Endodermal cell (in vitro differentiated cells): ENCODE measurements at regions not wholly inside any gene's neighbourhood (a gene's known extent, or its start where the extent isn't known, plus 50 kb on each side); places are given as distances from the start of the nearest gene placed in this dataset.

Experiments used
- DNase-seq: peaks from one replicate; pipeline ENCODE4 v3.0.0-alpha.2; 2017
- H3K27ac ChIP-seq: 2 replicates; pipeline ENCODE4 v1.5.1; 2013; ENCODE audit warnings: mild to moderate bottlenecking, low read depth, low read length, moderate library complexity
- H3K27me3 ChIP-seq: 2 replicates; pipeline ENCODE4 v1.6.1; 2013; ENCODE audit warnings: mild to moderate bottlenecking, low read length, moderate library complexity; ENCODE audit not compliant: insufficient read depth, control insufficient read depth, poor library complexity, severe bottlenecking
- H3K36me3 ChIP-seq: 2 replicates; pipeline ENCODE4 v1.7.0; 2013; ENCODE audit warnings: mild to moderate bottlenecking, low read length, moderate library complexity; ENCODE audit not compliant: control insufficient read depth, insufficient read depth
- H3K4me1 ChIP-seq: one replicate; pipeline ENCODE4 v1.7.0; 2013; ENCODE audit warnings: low read length; ENCODE audit not compliant: control insufficient read depth, insufficient read depth
- H3K4me3 ChIP-seq: 2 replicates; pipeline ENCODE4 v1.5.1; 2013; ENCODE audit warnings: mild to moderate bottlenecking, low read length, moderate library complexity
- H3K9ac ChIP-seq: 2 replicates; pipeline ENCODE4 v1.6.1; 2013; ENCODE audit warnings: mild to moderate bottlenecking, low read length, moderate library complexity; ENCODE audit not compliant: poor library complexity, severe bottlenecking; ENCODE audit errors: extremely low read depth
- H3K9me3 ChIP-seq: 2 replicates; pipeline ENCODE4 v1.6.1; 2013; ENCODE audit warnings: mild to moderate bottlenecking, low read length, moderate library complexity; ENCODE audit not compliant: control insufficient read depth
- H3K27ac Mint-ChIP-seq: 2 replicates; pipeline ENCODE4 v1.8.0; 2020; ENCODE audit warnings: mixed read lengths
- H3K27me3 Mint-ChIP-seq: 2 replicates; pipeline ENCODE4 v1.8.0; 2021; ENCODE audit warnings: mild to moderate bottlenecking, mixed read lengths; ENCODE audit not compliant: insufficient read depth
- H3K36me3 Mint-ChIP-seq: 2 replicates; pipeline ENCODE4 v1.8.0; 2020; ENCODE audit warnings: low read depth, mixed read lengths
- H3K4me1 Mint-ChIP-seq: 2 replicates; pipeline ENCODE4 v1.8.0; 2020; ENCODE audit warnings: mixed read lengths
- H3K4me3 Mint-ChIP-seq: 2 replicates; pipeline ENCODE4 v1.8.0; 2020; ENCODE audit warnings: mild to moderate bottlenecking, moderate library complexity, mixed read lengths
- H3K9me3 Mint-ChIP-seq: 2 replicates; pipeline ENCODE4 v1.8.0; 2020; ENCODE audit warnings: mild to moderate bottlenecking, mixed read lengths
- CTCF ChIP-seq: fragments of 200-600 bp; sonication (generic); conservative IDR thresholded peaks from 2 replicates; pipeline ENCODE4 v1.5.0; 2021; ENCODE audit warnings: antibody characterized with exemption, mild to moderate bottlenecking
- WGBS, 2 experiments: methylation state at CpG; one replicate each; pipeline versions ENCODE4 v1.1.5 to v1.1.7; 2013; ENCODE audit warnings: missing lambda C conversion rate in 2 of 2, mixed read lengths in 1 of 2; ENCODE audit not compliant: insufficient coverage in 1 of 2, insufficient read length in 1 of 2; 5-methylcytosine and 5-hydroxymethylcytosine counted together

GRCh38 chr7:7108931-7109330, 73.4 kb upstream of the C1GALT1 start:
- Mint-ChIP-seq H3K4me1 (peaks cover 28% of the 10 kb centered on the region), H3K27me3 (no peaks in the 10 kb centered on the region), H3K9me3 (peaks cover 35% of the 10 kb centered on the region), H3K4me3 (no peak overlapping the region), H3K36me3 (peaks cover 3% of the 10 kb centered on the region), H3K27ac (no peak overlapping the region)
- H3K27me3 ChIP-seq: no peaks in the 10 kb centered on the region
- peaks cover 56% of the 10 kb centered on the region for H3K9me3 ChIP-seq
- no peaks in the 10 kb centered on the region for H3K4me1 ChIP-seq
- peak overlapping the region; percentile 42 for H3K4me3 ChIP-seq
- no peak overlapping the region for H3K27ac ChIP-seq
- no peak for TF ChIP-seq CTCF
- DNase-seq: no peak
- H3K9ac ChIP-seq: no peak overlapping the region
- 90 to 100% methylated on average over 1 of the region's 1 CpG for WGBS, 2 experiments
- no peaks in the 10 kb centered on the region for H3K36me3 ChIP-seq

GRCh38 chr7:7109934-7110333, 72.4 kb upstream of the C1GALT1 start:
- Histone ChIP-seq H3K36me3 (no peaks in the 10 kb centered on the region), H3K4me3 (no peak overlapping the region), H3K4me1 (no peaks in the 10 kb centered on the region), H3K9ac (no peak overlapping the region), H3K27ac (no peak overlapping the region), H3K27me3 (no peaks in the 10 kb centered on the region), H3K9me3 (peaks cover 56% of the 10 kb centered on the region)
- DNase-seq: no peak
- Mint-ChIP-seq H3K27me3 (no peaks in the 10 kb centered on the region), H3K36me3 (peaks cover 3% of the 10 kb centered on the region), H3K4me1 (peaks cover 27% of the 10 kb centered on the region), H3K4me3 (no peak overlapping the region), H3K27ac (no peak overlapping the region), H3K9me3 (peaks cover 35% of the 10 kb centered on the region)
- TF ChIP-seq CTCF: no peak

- peaks cover 35% of the 10 kb centered on the region for H3K9me3 Mint-ChIP-seq
- H3K9me3 ChIP-seq: peaks cover 56% of the 10 kb centered on the region
- H3K27ac ChIP-seq: no peak overlapping the region
- H3K4me3 ChIP-seq: no peak overlapping the region
- H3K36me3 ChIP-seq: no peaks in the 10 kb centered on the region
- no peak overlapping the region for H3K27ac Mint-ChIP-seq
- no peak overlapping the region for H3K4me3 Mint-ChIP-seq
- no peaks in the 10 kb centered on the region for H3K27me3 ChIP-seq
- no peak for DNase-seq
- TF ChIP-seq CTCF: no peak
- H3K4me1 ChIP-seq: no peaks in the 10 kb centered on the region
- H3K9ac ChIP-seq: no peak overlapping the region
- peaks cover 27% of the 10 kb centered on the region for H3K4me1 Mint-ChIP-seq
- no peaks in the 10 kb centered on the region for H3K27me3 Mint-ChIP-seq
- peaks cover 3% of the 10 kb centered on the region for H3K36me3 Mint-ChIP-seq
Measured at GRCh38 chr7:7110706-7111105, 71.6 kb upstream of the C1GALT1 start.
